ENCODE measurements at regions not wholly inside any gene's neighbourhood (a gene's known extent, or its start where the extent isn't known, plus 50 kb on each side); places are given as distances from the start of the nearest gene placed in this dataset.
"Not testable (repeated sequence)": the region's sequence is repeated elsewhere in the genome, so short reads cannot be mapped to it uniquely, and the experiment has no call there.

DNA sequence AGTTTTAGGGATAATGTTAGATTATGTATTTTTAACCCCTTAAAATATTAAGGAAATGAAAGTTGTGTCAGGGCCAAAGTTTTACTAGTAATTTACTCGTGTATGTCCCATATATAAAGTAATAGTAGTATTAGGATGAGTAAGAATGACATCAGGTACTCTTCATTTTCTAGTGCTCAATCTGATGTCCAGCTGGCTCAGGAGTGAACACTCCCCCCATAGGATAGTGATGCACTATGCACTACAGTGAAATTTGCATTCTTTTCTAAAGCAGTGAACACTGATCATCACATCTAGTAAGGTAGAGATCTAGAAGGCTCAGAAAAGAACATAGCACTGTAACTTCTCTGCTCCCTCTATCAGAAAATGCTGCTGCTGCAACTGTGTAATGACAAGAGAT lies 409.7 kb downstream of the GLUD2 start:
- no peak for DNase-seq

DNA sequence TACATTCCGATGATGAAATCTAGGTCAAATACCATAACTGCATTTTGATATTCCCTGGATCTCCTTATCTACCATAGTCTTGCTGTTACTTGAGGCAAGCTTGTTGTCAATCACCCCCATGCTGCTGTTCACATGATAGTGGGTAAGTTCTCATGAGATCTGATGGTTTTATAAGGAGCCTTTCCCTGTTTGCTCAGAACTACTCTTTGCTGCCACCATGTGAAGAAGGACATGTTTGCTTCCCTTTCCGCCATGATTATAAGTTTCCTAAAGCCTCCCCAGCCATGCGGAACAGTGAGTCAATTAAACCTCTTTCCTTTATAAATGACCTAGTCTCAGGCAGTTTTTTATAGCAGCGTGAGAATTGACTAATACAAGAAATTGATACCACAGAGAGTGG lies 432.0 kb downstream of the GLUD2 start:
- no peak for DNase-seq

DNA sequence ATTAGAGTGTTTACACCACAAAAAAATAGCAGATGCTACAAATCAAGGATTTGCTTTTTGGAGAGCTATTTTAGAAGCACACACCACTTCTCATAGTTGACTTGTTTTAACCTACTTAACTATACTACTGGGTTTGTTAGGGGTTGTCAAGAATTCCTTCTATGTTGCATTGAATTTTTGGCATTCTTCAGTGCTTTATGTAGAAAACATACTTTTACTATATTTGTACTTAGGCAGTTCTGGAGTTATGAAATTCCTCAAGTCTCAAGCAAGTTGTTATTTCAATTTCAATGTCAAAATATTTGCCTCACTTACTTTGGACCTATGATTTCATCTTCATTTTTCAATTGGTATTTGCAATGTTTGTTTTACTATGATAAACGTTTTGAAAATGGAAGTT lies 449.6 kb downstream of the GLUD2 start:
- no peak for DNase-seq

DNA sequence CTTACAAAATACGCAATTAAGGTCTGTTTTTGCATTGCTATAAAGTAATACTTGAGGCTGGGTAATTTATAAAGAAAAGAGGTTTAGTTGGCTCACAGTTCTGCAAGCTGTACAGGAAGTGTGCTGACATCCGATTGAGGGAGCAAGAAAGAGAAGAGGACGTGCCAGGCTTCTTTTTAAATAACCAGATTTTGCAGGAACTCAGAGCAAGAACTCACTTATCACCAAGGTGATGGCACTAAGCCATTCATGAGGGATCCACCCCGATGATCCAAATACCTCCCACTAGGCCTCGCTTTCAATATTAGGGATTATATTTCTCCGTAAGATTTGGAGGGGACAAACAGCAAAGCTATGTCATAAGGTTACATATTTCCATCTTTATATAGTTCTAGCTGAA lies 456.7 kb downstream of the GLUD2 start:
- DNase-seq: no peak

DNA sequence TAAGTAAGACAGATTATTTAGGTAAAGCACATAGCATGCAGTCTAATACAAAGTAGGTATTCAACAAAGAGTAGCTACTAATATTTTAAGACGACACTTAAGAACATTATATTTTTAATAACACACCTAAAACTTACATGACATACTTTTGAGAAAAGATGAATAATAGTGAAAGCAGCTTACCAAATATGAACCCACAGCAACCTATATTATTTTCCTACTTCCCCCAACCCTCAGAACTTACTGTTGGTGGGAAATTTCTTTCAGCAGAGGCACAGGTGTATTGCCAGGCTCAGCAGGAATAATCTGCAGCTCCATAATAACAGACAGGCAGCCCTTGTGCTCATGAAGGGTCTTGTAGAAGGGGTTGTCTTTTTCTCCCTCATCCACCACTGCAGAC lies 498.9 kb downstream of the GLUD2 start:
- no peak for DNase-seq

DNA sequence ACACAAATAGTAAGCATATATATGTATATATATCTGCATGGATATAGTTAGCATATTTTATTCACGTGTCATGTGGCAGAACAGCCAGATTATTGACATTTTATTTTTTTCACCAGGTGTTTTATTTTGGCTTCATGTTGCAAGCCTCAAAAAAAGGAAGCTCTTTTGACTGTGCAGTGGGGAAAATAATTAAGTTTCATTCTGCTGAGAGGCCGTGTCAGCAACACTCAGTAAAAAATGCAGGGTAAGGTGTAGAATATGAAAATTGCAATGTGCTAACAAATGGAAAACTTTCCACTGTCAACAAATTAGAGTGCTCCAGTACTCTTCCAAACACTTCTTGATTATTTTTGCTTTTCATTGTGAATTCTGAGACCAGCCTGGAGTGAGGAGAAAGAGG lies 511.5 kb downstream of the GLUD2 start:
- DNase-seq: no peak

DNA sequence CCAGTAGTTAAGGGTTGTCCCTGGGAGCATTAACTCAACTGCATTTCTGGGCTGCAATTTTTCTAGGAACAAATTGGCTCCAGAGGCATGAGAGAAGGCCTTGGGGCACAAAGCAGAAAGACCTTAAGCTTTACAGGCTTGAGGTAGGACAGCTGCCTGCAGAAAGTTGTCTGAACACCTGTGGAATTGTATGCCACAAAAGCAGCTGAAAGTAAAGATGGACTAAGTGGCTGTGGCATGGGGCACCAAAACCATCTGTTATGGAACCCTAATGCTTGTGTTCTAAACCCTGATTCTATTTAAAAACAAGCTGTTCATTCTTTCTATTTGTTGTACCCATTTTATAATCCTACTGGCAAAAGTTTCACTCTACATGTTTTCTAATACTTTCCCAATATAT lies 515.2 kb downstream of the GLUD2 start:
- DNase-seq: no peak

DNA sequence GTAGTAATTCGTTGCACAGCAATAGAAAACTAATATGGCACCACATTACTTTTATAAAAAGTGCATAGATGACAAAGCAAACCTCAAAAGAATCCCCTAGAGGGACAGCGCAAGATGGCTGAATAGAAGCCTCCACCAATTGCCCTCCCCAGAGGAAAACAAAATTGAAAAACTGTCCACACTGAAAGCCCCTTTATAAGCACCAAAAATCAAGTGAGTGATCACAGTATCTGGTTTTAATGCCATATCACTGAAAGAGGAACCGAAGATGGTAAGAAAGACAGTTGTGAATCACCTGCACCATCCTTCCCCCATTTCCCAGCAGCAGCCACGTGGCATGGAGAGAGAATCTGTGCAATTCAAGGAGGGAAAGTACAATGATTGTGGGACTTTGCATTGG lies 522.2 kb downstream of the GLUD2 start:
- DNase-seq: no peak

DNA sequence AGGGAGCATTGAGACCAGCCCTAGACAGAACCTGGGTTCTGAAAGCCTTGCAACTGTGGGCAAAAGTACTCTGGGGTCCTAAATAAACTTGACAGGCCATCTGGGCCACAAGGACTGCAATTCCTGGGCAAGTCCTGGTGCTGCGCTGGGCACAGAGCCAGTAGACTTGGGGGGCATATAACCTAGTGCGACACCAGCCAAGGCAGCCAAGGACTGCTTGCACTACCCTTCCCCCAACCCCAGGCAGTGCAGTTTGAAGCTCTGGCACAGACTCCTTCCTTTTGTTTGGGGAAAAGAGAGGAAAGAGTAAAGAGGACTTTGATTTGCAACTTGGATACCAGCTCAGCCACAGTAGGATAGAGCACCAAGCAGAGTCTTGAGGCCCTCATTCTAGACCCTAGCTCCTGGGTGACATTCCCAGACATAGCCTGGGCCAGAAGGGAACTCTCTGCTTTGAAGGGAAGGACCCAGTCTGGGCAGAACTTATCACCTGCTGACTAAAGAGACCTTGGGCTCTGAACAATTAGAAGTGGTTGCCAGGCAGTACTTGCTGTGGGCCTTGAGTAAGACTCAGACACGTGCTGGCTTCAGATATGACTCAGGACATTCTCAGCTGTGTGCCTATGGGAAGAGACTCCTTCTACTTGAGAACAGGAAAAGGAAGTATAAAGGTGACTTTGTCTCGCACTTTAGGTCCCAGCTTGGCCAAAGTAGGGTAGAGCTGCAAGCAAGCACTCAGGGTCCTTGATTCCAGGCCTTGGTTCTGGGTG lies 522.8 kb downstream of the GLUD2 start:
- DNase-seq: peak; percentile 21

DNA sequence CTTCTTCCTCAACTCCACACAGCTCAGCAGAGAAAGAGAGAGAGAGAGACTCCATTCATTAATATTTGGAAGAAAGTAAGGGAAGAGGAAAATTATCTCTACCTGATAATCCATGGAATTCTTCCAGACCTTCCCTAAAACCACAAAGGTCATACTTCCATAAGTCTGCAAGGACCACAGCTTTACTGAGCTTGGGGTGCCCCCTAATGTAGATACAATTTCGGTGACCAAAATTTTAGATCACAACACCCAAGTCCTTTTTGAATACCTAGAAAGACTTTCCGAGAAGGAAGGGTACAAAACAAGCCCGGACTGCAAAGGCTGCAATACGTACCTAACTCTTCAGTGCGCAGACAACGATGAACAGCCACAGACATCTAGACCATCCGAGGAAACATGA lies 523.9 kb downstream of the GLUD2 start:
- no peak for DNase-seq

DNA sequence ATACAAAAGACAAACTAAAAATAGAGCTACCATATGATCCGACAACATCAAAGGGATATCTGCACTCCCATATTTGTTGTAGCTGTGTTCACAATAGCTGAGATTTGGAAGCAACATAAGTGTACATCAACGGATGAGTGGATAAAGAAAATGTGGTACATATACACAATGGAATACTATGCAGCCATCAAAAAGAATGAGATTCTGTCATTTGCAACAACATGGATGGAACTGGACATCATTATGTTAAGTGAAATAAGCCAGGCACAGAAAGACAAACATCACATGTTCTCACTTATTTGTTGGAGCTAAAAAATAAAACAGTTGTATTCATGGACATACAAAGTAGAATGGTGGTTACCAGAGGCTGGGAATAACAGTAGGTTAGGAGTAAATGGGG lies 527.0 kb downstream of the GLUD2 start:
- not testable (repeated sequence) for DNase-seq

DNA sequence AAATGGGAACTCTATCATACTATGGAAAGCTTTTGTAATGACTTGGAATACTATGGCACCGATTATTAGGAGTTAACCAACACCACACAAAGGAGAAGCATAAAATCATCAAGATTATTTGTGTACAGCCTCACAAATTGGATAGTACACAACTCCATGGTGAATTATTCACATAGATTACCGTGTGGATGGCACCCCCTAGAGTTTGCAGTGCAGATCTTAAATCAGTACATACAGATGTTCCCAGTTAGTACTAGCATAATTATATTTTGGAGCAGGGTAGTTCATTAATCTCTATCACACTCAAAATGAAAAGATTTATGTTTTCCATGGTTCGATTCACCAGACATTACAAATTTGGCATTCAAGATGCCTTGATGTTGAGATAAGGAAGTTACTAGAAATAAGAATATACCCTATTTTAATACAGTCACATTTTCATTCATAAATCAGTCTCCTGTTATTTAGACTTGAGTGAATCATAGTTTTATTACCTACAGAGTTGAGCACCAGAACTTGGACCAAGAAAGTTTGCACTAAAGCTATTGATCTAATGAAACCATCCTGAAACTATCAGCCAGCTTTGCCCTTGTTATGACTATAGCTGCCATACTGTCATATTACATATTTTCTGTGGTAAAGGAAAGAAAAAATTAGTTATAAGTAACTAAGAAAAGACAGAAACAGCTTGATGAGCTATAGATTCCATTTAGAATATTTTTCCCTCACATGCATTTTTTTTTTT lies 531.8 kb downstream of the GLUD2 start:
- DNase-seq: peak; percentile 50

DNA sequence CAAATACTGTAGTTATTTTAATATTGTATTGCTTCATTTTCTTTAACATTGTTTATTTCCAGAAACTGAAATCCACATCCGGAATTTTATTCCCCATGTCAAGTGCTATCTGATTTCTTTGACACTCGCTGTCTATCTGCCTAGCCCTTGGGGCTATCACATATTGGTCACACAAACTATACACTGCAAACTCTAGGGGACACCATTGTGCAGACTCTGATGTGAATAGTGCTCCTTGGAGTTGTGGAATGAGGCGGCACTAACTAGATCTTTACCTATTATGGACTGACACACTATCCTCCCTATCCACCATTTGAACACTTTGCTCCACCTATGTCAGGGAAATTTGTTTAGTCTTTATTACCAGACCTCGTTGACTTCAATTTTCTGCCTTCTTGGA lies 534.5 kb downstream of the GLUD2 start:
- DNase-seq: no peak

DNA sequence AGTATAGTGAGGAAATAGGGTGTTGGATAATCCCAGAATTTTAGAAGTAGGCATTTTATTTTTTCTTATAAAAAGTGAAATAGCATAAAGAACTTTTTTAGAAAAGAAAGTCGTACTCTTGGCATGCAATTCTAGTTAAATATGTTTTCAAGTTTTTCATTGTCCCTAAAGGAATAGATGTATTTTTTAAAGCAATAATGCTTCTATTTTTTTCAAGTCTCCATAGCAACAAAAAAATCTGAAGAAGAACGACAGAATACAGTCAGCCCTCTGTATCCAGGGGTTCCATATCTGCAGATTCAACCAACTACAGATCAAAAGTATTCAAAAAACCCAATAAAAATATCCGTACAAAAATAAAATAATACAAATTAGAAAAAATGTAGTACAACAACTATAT lies 538.2 kb downstream of the GLUD2 start:
- no peak for DNase-seq

DNA sequence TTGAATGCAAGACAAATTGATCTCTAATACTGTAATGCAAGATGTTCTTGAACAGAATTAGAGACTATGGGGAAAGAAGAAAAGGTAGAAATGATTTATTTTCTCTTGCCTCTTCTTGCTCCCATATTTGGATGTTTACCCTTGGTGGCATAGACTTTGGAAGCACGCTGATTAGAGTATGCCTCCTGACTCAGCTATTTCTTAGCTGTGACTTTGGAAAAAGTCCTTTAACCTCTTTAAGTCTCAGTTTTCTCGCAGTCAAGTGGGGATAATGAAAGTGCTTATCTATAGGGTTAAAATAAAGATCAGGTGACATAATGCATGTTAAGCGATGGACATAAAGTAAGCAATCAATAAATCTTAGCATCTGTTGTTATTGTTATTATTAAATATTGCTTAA lies 545.5 kb downstream of the GLUD2 start:
- no peak for DNase-seq

DNA sequence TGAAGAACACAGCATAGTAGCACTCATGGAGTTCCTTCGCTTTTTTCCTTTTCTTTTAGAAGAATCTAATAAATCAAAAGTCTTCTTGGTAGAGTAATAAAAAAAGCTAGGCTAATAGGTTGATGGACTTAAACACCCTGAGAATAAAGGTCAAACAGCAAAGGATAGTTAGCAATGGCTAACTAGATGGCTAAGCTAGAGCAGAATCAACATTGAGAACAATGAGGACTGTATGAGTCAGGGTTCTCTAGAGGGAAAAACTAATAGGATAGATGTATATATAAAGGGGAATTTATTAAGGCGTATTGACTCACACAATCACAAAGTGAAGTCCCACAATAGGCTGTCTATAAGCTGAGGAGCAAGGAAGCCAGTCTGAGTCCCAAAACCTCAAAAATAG lies 550.9 kb downstream of the GLUD2 start:
- DNase-seq: no peak

DNA sequence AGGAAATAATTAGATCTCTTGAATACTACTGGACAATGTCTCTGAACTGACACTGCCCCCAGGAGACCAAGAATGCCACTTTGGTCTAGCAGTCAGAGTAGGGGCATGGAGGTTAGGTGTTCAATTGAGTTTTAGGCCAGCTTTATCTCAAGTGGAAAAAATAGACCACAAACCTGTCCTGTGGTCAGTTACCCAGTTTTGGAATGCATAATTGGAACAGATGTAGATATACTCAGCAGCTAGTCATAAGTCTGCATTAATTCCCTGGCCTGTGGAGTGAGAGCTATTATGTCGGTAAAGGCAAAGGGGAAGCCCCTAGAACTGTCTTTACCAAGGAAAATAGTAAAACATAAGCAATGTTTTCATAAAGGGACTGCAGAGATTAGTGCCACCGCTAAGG lies 587.7 kb downstream of the GLUD2 start:
- DNase-seq: no peak

DNA sequence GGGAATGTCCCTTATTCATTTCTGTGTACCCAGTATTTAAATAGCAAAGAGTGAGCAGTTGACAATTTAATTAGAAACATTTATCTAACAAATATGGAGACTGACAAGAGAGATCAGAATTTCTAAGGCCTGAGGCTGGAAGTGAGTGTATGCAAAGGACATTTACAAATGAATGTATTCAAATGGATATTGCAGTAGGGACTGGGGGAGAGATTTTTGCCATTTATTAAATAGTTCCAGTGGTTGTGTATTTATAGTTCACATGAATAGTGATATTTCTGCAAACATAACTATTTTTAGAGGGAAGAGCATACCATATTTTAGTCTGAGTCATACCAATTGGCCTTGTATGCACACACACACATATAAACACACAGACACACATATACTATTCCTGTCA lies 592.4 kb downstream of the GLUD2 start:
- DNase-seq: no peak

DNA sequence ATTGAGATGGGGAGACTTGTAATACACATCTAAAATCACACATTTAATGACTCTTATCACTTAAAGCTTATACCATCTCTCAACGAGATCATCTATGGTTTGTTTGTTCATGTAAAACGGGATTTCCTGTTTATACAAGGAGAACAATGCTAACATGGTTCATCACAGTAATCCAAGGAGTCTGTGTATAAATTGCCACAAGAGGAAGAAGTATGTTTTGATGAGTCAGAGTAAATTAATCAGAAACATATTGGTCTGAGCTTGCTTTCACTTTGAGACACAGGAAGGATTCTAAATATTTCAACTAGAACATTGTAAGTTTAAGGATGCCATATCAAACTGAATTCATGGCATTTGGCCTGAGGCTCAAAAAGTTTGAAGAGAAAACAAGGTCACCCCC lies 594.1 kb downstream of the GLUD2 start:
- no peak for DNase-seq

DNA sequence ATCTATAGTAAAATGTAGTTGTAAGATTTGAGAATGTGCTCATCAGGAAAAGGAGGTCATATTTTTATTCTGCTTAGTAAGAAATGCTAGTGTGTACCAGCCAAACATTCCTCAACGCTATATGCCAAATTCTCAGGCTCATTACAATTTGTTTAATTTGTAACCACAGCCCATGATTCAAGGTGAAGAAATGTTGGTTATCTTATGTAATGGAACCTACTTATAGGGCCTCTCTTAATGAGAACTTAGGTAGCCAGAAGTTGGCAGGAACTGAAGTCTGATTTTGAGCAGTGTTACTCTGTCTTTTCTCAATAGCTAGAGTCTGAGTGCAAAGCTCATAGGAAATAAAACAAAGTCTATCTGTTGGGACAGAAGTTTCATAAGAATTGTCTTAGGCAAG lies 595.0 kb downstream of the GLUD2 start:
- DNase-seq: no peak

DNA sequence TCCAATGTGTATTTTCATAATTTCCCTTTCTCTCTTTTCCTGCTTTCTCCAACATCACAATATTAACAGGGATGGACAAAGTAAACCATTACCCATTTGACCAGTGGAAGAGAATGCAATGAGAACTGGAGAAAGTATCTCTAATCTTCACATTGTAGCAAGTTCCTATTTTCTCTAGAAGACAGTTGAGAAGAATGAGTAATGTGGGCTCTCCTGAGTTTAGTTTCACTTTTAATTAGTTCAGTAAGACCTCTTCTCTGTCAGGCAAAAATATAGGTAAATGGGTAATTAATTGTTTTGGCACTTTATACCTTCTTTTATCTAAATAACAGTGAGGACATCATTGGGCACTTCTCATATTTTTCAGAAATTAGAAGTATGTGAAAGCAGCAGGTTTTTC lies 602.0 kb downstream of the GLUD2 start:
- DNase-seq: no peak

DNA sequence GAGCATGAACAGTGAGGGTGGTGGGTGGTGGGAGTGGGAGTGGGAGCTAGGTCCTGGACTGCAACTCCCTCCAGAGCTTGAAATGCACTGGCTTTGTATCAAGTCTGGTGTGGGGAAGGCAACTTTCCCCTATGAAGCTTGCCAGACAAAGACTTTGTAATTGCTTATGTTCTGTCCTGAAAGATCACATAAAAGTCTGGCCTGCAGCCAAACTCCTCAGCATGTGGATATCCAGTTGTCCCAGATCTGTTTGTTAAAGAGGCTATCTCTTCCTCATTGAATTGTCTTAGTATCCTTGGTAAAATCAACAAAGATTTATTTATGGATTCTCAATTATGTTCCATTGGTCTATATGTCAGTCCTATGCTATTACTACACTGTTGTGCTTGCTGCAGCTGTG lies 607.9 kb downstream of the GLUD2 start:
- no peak for DNase-seq

DNA sequence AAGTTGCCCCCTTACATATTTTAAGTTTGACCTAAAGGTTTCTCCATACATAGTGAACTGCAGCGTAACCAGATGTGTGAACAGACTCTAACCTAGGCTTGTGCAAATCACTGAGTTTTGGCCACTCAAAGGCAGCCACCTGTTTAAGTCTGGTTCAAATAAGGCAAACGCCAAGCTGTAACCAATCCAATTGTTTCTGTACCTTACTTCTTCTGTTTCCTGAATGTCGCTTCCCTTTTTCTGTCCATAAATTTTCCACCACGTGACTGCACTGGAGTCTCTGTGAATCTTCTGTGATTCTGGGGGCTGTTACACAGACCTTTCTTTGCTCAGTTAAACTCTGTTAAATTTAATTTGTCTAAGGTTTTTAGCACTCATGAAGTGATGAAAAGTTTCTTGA lies 618.8 kb downstream of the GLUD2 start:
- DNase-seq: no peak

DNA sequence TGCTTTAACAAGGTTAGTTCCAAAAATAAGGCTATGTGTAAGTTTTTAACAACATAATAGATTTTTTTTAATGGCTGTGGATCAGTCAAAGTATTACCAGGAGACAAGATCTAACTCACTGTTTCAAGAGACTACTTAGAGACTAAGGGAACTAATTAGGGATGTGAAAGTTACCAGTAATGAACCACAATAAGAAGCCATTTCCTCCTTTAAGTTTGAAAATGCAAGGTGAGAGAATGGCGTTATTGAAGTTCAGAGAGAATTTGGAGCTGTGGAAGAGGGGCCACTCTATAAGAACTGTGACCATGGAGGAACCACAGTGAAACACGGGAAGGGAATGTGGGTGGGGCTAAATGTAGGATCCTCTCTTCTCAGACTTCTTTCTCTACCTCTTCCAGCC lies 624.2 kb downstream of the GLUD2 start:
- no peak for DNase-seq

DNA sequence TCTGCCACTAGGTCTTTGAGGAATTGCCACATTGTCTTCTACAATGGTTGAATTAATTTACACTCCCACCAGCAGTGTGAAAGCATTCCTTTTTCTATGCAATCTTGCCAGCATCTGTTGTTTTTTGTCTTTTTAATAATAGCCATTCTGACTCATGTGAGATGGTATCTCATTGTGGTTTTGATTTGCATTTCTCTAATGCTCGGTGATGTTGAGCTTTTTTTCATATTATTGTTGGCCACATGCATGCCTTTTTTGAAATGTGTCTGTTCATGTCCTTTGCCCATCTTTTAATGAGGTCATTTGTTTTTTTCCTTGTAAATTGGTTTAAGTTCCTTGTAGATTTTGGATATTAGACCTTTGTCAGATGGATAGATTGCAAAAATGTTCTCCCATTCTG lies 661.8 kb downstream of the GLUD2 start:
- DNase-seq: not testable (repeated sequence)

Data from activated CD4-positive, alpha-beta T cell treated with anti-CD3 and anti-CD28 coated beads, Interleukin-2, Interleukin-6, amounts not matched to agents 100 ng/mL and 50 ng/mL, durations not matched to agents 16 hours and 8 hours (primary cell).